SK-N-SH (cell line): ENCODE measurements at regions not wholly inside any gene's neighbourhood (a gene's known extent, or its start where the extent isn't known, plus 50 kb on each side); places are given as distances from the start of the nearest gene placed in this dataset.

ENCODE experiments used
- CTCF ChIA-PET: fragments of 300-600, 350-600 bp; formaldehyde crosslinking; extraction: SDS; loops from one replicate; lab custom pipeline; 2021; lab: Yijun Ruan, JAX
- POLR2A ChIA-PET: fragments of 350-600 bp; sonication (Branson Sonifier 250); formaldehyde crosslinking; extraction: SDS; loops from one replicate; lab custom pipeline; 2020; ENCODE audit warnings: antibody characterized with exemption, inconsistent platforms; lab: Yijun Ruan, JAX
- DNase-seq: peaks from one replicate; pipeline ENCODE4 v3.0.0; 2012
- H2AFZ ChIP-seq: fragments of 200-600 bp; sonication (generic); 2 replicates; pipeline ENCODE4 v1.8.1; 2016; ENCODE audit warnings: antibody characterized with exemption, mild to moderate bottlenecking, low read depth
- H3F3A ChIP-seq: fragments of 200-600 bp; sonication (generic); replicated peaks from 2 replicates; pipeline ENCODE3; 2016; ENCODE audit warnings: antibody characterized with exemption, mild to moderate bottlenecking; ENCODE audit not compliant: insufficient read depth
- H3K27ac ChIP-seq, 2 experiments: fragments of 200-500 bp in 1 of 2; fragments of 200-600 bp in 1 of 2; sonication (Bioruptor generic) in 1 of 2; sonication (generic), shearing (Covaris generic) in 1 of 2; 2 replicates each; pipeline versions ENCODE4 v1.5.1 to v1.6.1; 2014 to 2016; ENCODE audit warnings: low read depth in 2 of 2, inconsistent platforms in 1 of 2, low read length in 1 of 2, mild to moderate bottlenecking in 1 of 2, mixed read lengths in 1 of 2
- H3K27me3 ChIP-seq: fragments of 200-600 bp; sonication (generic), shearing (Covaris generic); 2 replicates; pipeline ENCODE4 v1.6.1; 2016; ENCODE audit warnings: mixed run types; ENCODE audit not compliant: insufficient read depth
- H3K36me3 ChIP-seq, 2 experiments: fragments of 200-500 bp in 1 of 2; fragments of 200-600 bp in 1 of 2; sonication (Bioruptor generic) in 1 of 2; sonication (generic) in 1 of 2; replicated peaks in 1 of 2; 2 replicates each; pipeline versions ENCODE3 to v1.5.1; 2014 to 2016; ENCODE audit warnings: low read length in 1 of 2, mild to moderate bottlenecking in 1 of 2; ENCODE audit not compliant: insufficient read depth in 2 of 2, control insufficient read depth in 1 of 2
- H3K4me1 ChIP-seq, 2 experiments: fragments of 200-500 bp in 1 of 2; fragments of 200-600 bp in 1 of 2; sonication (Bioruptor generic) in 1 of 2; sonication (generic), shearing (Covaris generic) in 1 of 2; 2 replicates each; pipeline versions ENCODE4 v1.5.1 to v1.6.1; 2014 to 2016; ENCODE audit warnings: low read depth in 1 of 2, low read length in 1 of 2, mixed run types in 1 of 2; ENCODE audit not compliant: insufficient read depth in 2 of 2, control insufficient read depth in 1 of 2
- H3K4me2 ChIP-seq: fragments of 200-600 bp; sonication (generic), shearing (Covaris generic); 2 replicates; pipeline ENCODE4 v1.6.1; 2017; ENCODE audit warnings: mixed run types
- H3K4me3 ChIP-seq, 2 experiments: fragments of 200-500 bp in 1 of 2; fragments of 200-600 bp in 1 of 2; sonication (Bioruptor generic) in 1 of 2; sonication (generic), shearing (Covaris generic) in 1 of 2; 2 replicates each; pipeline versions ENCODE4 v1.5.1 to v1.8.1; 2014 to 2016; ENCODE audit warnings: low read depth in 2 of 2, inconsistent platforms in 1 of 2, low read length in 1 of 2, mild to moderate bottlenecking in 1 of 2, mixed read lengths in 1 of 2, moderate library complexity in 1 of 2
- H3K79me2 ChIP-seq: fragments of 200-600 bp; sonication (generic); 2 replicates; pipeline ENCODE4 v1.8.1; 2017; ENCODE audit warnings: mild to moderate bottlenecking; ENCODE audit not compliant: insufficient read depth
- H3K9ac ChIP-seq: fragments of 200-600 bp; sonication (generic); 2 replicates; pipeline ENCODE4 v1.6.1; 2017; ENCODE audit warnings: mixed run types
- H3K9me2 ChIP-seq: fragments of 200-600 bp; sonication (generic); 2 replicates; pipeline ENCODE4 v1.6.1; 2017; ENCODE audit warnings: mixed run types
- H3K9me3 ChIP-seq: fragments of 200-600 bp; sonication (generic); 2 replicates; pipeline ENCODE4 v1.6.1; 2017; ENCODE audit warnings: mixed run types, mild to moderate bottlenecking, moderate library complexity
- H4K20me1 ChIP-seq: fragments of 200-600 bp; sonication (generic); 2 replicates; pipeline ENCODE4 v1.6.1; 2017; ENCODE audit warnings: mild to moderate bottlenecking, mixed run types; ENCODE audit not compliant: insufficient read depth
- FOSL2 ChIP-seq: IDR thresholded peaks from 2 replicates; pipeline ENCODE4 v1.4.0; 2012; ENCODE audit warnings: low read depth, mild to moderate bottlenecking, moderate library complexity, borderline replicate concordance
- GABPA ChIP-seq: IDR thresholded peaks from 2 replicates; pipeline ENCODE4 v1.4.0; 2012; ENCODE audit warnings: low read depth, mild to moderate bottlenecking
- JUND ChIP-seq: IDR thresholded peaks from 2 replicates; pipeline ENCODE4 v1.4.0; 2012
- MEF2A ChIP-seq: IDR thresholded peaks from 2 replicates; pipeline ENCODE4 v1.4.0; 2012; ENCODE audit warnings: low read depth, borderline replicate concordance
- NRF1 ChIP-seq: IDR thresholded peaks from 2 replicates; pipeline ENCODE4 v1.6.1; 2012; ENCODE audit warnings: low read depth, mild to moderate bottlenecking, low read length
- TEAD4 ChIP-seq: IDR thresholded peaks from 2 replicates; pipeline ENCODE4 v1.4.0; 2012; ENCODE audit warnings: mild to moderate bottlenecking, borderline replicate concordance; ENCODE audit not compliant: insufficient read depth
- USF2 ChIP-seq: fragments of 150-350 bp; IDR thresholded peaks from 2 replicates; pipeline ENCODE4 v1.6.1; 2017; ENCODE audit warnings: antibody characterized with exemption, low read length, low read depth, borderline replicate concordance
- WGBS: methylation state at CpG from one replicate; pipeline ENCODE4 v1.1.6; 2017; ENCODE audit warnings: low lambda C conversion rate; 5-methylcytosine and 5-hydroxymethylcytosine counted together

- 63% methylated on average over 3 of the region's 3 CpGs for WGBS
- H3K9me2 ChIP-seq = no peaks in the 10 kb centered on the region
- H3K79me2 ChIP-seq = no peaks in the 10 kb centered on the region
- no peak overlapping the region for H2AFZ ChIP-seq
- no peaks in the 10 kb centered on the region for H3K36me3 ChIP-seq
- H3K27ac ChIP-seq = no peak overlapping the region
- no peaks in the 10 kb centered on the region for H4K20me1 ChIP-seq
- no peak overlapping the region for H3K4me2 ChIP-seq
- H3K9me3 ChIP-seq = no peaks in the 10 kb centered on the region
- TF ChIP-seq MEF2A (no peak), GABPA (no peak), TEAD4 (no peak), NRF1 (no peak), USF2 (no peak), FOSL2 (no peak), JUND (no peak)
- TF ChIP-seq, all 33 proteins: peak for 0
- no peak for DNase-seq
- H3K9ac ChIP-seq = no peak overlapping the region
- no peak overlapping the region for H3K4me3 ChIP-seq
- no peaks in the 10 kb centered on the region for H3K4me1 ChIP-seq
- no peaks in the 10 kb centered on the region for H3F3A ChIP-seq
- POLR2A ChIA-PET = no interaction called here
- H3K27me3 ChIP-seq = no peaks in the 10 kb centered on the region
- CTCF ChIA-PET = no interaction called here
Measured at GRCh38 chr3:24062916-24063315, 117.8 kb downstream of the NR1D2 start.
